ENCODE measurements at regions not wholly inside any gene's neighbourhood (a gene's known extent, or its start where the extent isn't known, plus 50 kb on each side); places are given as distances from the start of the nearest gene placed in this dataset.

DNA sequence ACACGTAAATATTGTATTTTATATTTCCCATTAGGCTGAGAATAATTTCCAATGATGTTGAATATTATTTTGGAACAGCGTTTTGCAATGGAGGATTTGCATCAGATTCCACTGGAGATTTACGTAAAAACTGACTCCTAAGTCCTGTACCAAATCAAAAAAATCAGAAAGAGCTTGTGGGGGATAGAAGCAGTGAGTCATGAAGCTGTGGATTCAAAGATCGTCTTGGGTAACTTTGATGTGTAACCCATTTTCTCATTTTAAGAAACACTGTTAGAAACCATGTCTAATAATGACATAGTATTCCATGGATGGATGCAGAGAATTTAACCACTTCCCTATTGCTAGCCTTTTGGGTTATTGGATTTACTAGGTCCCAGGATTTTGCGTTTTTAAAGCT, 158.6 kb downstream of the INHBA start:
- TF ChIP-seq, protein P1, sequence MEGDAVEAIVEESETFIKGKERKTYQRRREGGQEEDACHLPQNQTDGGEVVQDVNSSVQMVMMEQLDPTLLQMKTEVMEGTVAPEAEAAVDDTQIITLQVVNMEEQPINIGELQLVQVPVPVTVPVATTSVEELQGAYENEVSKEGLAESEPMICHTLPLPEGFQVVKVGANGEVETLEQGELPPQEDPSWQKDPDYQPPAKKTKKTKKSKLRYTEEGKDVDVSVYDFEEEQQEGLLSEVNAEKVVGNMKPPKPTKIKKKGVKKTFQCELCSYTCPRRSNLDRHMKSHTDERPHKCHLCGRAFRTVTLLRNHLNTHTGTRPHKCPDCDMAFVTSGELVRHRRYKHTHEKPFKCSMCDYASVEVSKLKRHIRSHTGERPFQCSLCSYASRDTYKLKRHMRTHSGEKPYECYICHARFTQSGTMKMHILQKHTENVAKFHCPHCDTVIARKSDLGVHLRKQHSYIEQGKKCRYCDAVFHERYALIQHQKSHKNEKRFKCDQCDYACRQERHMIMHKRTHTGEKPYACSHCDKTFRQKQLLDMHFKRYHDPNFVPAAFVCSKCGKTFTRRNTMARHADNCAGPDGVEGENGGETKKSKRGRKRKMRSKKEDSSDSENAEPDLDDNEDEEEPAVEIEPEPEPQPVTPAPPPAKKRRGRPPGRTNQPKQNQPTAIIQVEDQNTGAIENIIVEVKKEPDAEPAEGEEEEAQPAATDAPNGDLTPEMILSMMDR (conservative IDR thresholded peaks at IDR 0.05; ENCODE audit: low read length): no peak
- TF ChIP-seq EZH2phosphoT487 (IDR thresholded peaks at IDR 0.05; ENCODE audit: borderline replicate concordance): no peak
